ENCODE measurements at regions not wholly inside any gene's neighbourhood (a gene's known extent, or its start where the extent isn't known, plus 50 kb on each side); places are given as distances from the start of the nearest gene placed in this dataset.

- H3K27me3 ChIP-seq: no peaks in the 10 kb centered on the region
These were observed 72.6 kb upstream of the METRNL start for GRCh38 chr17:83006515-83007455.

GRCh38 chr17:83007504-83008185 lies 71.8 kb upstream of the METRNL start:
- intact Hi-C loops (cut with DNase I; ENCODE audit: low total_unique reads): no loop called here
- TF ChIP-seq CTCF (IDR thresholded peaks at IDR 0.05) (no peak), POLR2A (IDR thresholded peaks at IDR 0.05) (no peak)
- no peaks in the 10 kb centered on the region for H3K36me3 ChIP-seq (ENCODE audit: low read depth, missing control alignments)
- no peak overlapping the region for H3K27ac ChIP-seq
- 92% methylated on average over 33 of the region's 33 CpGs for WGBS, 2 donors
- no peaks in the 10 kb centered on the region for H3K27me3 ChIP-seq
- H3K4me1 ChIP-seq: no peaks in the 10 kb centered on the region
- H3K9me3 ChIP-seq: no peaks in the 10 kb centered on the region
- H3K4me3 ChIP-seq: no peak overlapping the region
- DNase-seq: no peak

More at GRCh38 chr17:83006515-83007455, 72.6 kb upstream of the METRNL start:
- Histone ChIP-seq H3K9me3 (no peaks in the 10 kb centered on the region), H3K36me3 (ENCODE audit: low read depth, missing control alignments) (no peaks in the 10 kb centered on the region), H3K4me1 (no peaks in the 10 kb centered on the region), H3K4me3 (no peak overlapping the region), H3K27ac (no peak overlapping the region)
- DNase-seq: no peak
- 67 to 82% methylated on average over 22 to 38 of the region's 38 CpGs for WGBS, 2 donors
- TF ChIP-seq CTCF (IDR thresholded peaks at IDR 0.05) (no peak), POLR2A (IDR thresholded peaks at IDR 0.05) (no peak)
- intact Hi-C loops (cut with DNase I; ENCODE audit: low total_unique reads): no loop called here

GRCh38 chr17:83008186-83008510 lies 71.3 kb upstream of the METRNL start:
- no peak for DNase-seq
- no peaks in the 10 kb centered on the region for H3K4me1 ChIP-seq
- no peaks in the 10 kb centered on the region for H3K27me3 ChIP-seq
- intact Hi-C loops (cut with DNase I; ENCODE audit: low total_unique reads): no loop called here
- no peak overlapping the region for H3K4me3 ChIP-seq
- no peak overlapping the region for H3K27ac ChIP-seq
- H3K36me3 ChIP-seq (ENCODE audit: low read depth, missing control alignments): no peaks in the 10 kb centered on the region
- 94 to 96% methylated on average over 9 of the region's 9 CpGs for WGBS, 2 donors
- TF ChIP-seq CTCF (IDR thresholded peaks at IDR 0.05): no peak
- no peak for TF ChIP-seq POLR2A (IDR thresholded peaks at IDR 0.05)
- H3K9me3 ChIP-seq: no peaks in the 10 kb centered on the region

- Histone ChIP-seq H3K4me3 (no peak overlapping the region), H3K4me1 (no peaks in the 10 kb centered on the region), H3K27me3 (no peaks in the 10 kb centered on the region), H3K36me3 (ENCODE audit: low read depth, missing control alignments) (no peaks in the 10 kb centered on the region), H3K27ac (no peak overlapping the region), H3K9me3 (no peaks in the 10 kb centered on the region)
- WGBS, 2 donors: 97 to 100% methylated on average over 7 to 23 of the region's 23 CpGs
- no peak for TF ChIP-seq POLR2A (IDR thresholded peaks at IDR 0.05)
- no peak for TF ChIP-seq CTCF (IDR thresholded peaks at IDR 0.05)
- intact Hi-C loops (cut with DNase I; ENCODE audit: low total_unique reads): no loop called here
- DNase-seq: no peak
These were observed 70.9 kb upstream of the METRNL start for GRCh38 chr17:83008526-83008925.

All from testis (tissue), 2 donors.